Activated gamma-delta T cell (primary cell): ENCODE measurements at regions not wholly inside any gene's neighbourhood (a gene's known extent, or its start where the extent isn't known, plus 50 kb on each side); places are given as distances from the start of the nearest gene placed in this dataset.

Source experiments
- DNase-seq: peaks from one replicate; lab custom pipeline; 2025; lab: John Stamatoyannopoulos, UW

- no peak for DNase-seq
Measured at GRCh38 chr10:4688601-4689000, 137.4 kb upstream of the AKR1E2 start.

- no peak for DNase-seq
Measured at GRCh38 chr10:4688168-4688567, 137.8 kb upstream of the AKR1E2 start.

GRCh38 chr10:4687397-4687796, 138.6 kb upstream of the AKR1E2 start:
- no peak for DNase-seq

- no peak for DNase-seq
Measured at GRCh38 chr10:4686644-4686996, 139.4 kb upstream of the AKR1E2 start.

GRCh38 chr10:4685904-4686643, 139.9 kb upstream of the AKR1E2 start:
- no peak for DNase-seq

GRCh38 chr10:4685491-4685890, 140.5 kb upstream of the AKR1E2 start:
- no peak for DNase-seq

- no peak for DNase-seq
Measured at GRCh38 chr10:4684434-4684833, 141.6 kb upstream of the AKR1E2 start.

- no peak for DNase-seq
Measured at GRCh38 chr10:4683838-4684237, 142.2 kb upstream of the AKR1E2 start.

GRCh38 chr10:4683137-4683536, 142.9 kb upstream of the AKR1E2 start:
- no peak for DNase-seq

GRCh38 chr10:4678951-4679671, 146.9 kb upstream of the AKR1E2 start:
- DNase-seq = no peak

- no peak for DNase-seq
Measured at GRCh38 chr10:4678023-4678950, 147.7 kb upstream of the AKR1E2 start.

GRCh38 chr10:4677296-4678021, 148.5 kb upstream of the AKR1E2 start:
- no peak for DNase-seq

GRCh38 chr10:4676566-4676965, 149.4 kb upstream of the AKR1E2 start:
- DNase-seq = no peak

GRCh38 chr10:4675808-4676207, 150.2 kb upstream of the AKR1E2 start:
- no peak for DNase-seq

- no peak for DNase-seq
Measured at GRCh38 chr10:4673279-4674040, 152.5 kb upstream of the AKR1E2 start.

GRCh38 chr10:4672201-4672600, 153.8 kb upstream of the AKR1E2 start:
- DNase-seq = no peak

GRCh38 chr10:4671451-4672145, 154.4 kb upstream of the AKR1E2 start:
- DNase-seq = no peak

GRCh38 chr10:4670737-4671136, 155.3 kb upstream of the AKR1E2 start:
- no peak for DNase-seq

GRCh38 chr10:4669585-4669984, 156.4 kb upstream of the AKR1E2 start:
- no peak for DNase-seq
